Upper lobe of left lung (tissue), 6 donors: ENCODE measurements at regions not wholly inside any gene's neighbourhood (a gene's known extent, or its start where the extent isn't known, plus 50 kb on each side); places are given as distances from the start of the nearest gene placed in this dataset.

ENCODE experiments used
- ATAC-seq, 2 donors: fragments of 200-7000 bp; cut with Tn5 transposase; one replicate each; pipeline ENCODE4 v1.9.1; 2022; ENCODE audit warnings: mild to moderate bottlenecking in 2 of 2, moderate library complexity in 2 of 2; ENCODE audit not compliant: low FRiP score in 2 of 2
- DNase-seq, 2 donors: peaks; one replicate each; pipeline ENCODE4 v3.0.0-alpha.2; 2019 to 2020
- H3K27ac ChIP-seq, 4 donors: fragments of 200-600 bp; sonication (generic); one replicate each; pipeline ENCODE4 v1.5.1; 2016 to 2019
- H3K27me3 ChIP-seq, 4 donors: fragments of 200-600 bp; sonication (generic); one replicate each; pipeline ENCODE4 v1.5.1; 2017 to 2019
- H3K36me3 ChIP-seq, 4 donors: fragments of 200-600 bp; sonication (generic); one replicate each; pipeline ENCODE4 v1.5.1; 2016 to 2019
- H3K4me1 ChIP-seq, 4 donors: fragments of 200-600 bp; sonication (generic); one replicate each; pipeline ENCODE4 v1.5.1; 2018 to 2019
- H3K4me3 ChIP-seq, 4 donors: fragments of 200-600 bp; sonication (generic); one replicate each; pipeline ENCODE4 v1.5.1; 2017 to 2019; ENCODE audit warnings: mild to moderate bottlenecking in 2 of 4, moderate library complexity in 1 of 4
- H3K9me3 ChIP-seq, 4 donors: fragments of 200-600 bp; sonication (generic); one replicate each; pipeline ENCODE4 v1.5.1; 2018 to 2019
- EP300 ChIP-seq, 4 donors: sonication (generic); formaldehyde crosslinking; IDR thresholded peaks; one replicate each; pipeline ENCODE4 v1.5.1; 2017; ENCODE audit warnings: antibody characterized with exemption in 4 of 4, control low read depth in 2 of 4
- POLR2A ChIP-seq, 4 donors: fragments of 450-650 bp; IDR thresholded peaks; one replicate each; pipeline ENCODE4 v1.5.1; 2016 to 2017; ENCODE audit warnings: antibody characterized with exemption in 4 of 4, mild to moderate bottlenecking in 2 of 4
- POLR2AphosphoS5 ChIP-seq, 2 donors: sonication (generic); formaldehyde crosslinking; IDR thresholded peaks; one replicate each; pipeline ENCODE4 v1.5.1; 2017; ENCODE audit warnings: antibody characterized with exemption in 2 of 2
- WGBS, 2 donors: methylation state at CpG; one replicate each; pipeline ENCODE4 v1.1.5; 2017 to 2018; 5-methylcytosine and 5-hydroxymethylcytosine counted together
- TF ChIP-seq, protein P1 (sequence below), 6 experiments: fragments of 450-650 bp in 4 of 6; fragments of 200-600 bp in 2 of 6; sonication (generic) in 2 of 6; IDR thresholded peaks; one replicate each; pipeline ENCODE4 v1.5.1; 2016 to 2019; ENCODE audit warnings: antibody characterized with exemption in 6 of 6
- donor health status: DM: no; HTN: no; CAD: no; lungs with moderate emphysema.
- donor health status: DM: no; HTN: yes; CAD: no; lungs with severe emphysema.

DNA sequence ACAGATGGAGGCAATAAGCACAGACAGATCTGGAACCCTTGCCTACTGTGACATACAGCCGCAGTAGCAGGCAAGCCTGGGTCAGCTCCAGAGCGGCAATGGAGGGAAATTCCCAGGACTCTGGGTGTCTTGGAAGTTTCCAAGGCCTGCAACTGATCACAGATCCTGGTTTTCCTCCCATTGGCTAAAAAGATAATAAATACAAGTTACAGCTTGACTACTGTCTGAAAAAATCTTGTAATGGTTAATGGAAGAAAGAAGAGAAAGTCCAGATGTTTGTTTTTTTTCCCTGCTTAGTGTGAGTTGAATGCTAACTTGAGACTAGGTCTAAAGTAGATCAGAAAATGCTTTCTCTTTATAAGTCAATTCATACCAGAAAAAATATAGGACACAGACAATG is 307.6 kb downstream of the ALDH8A1 start:
- H3K4me3 ChIP-seq, result no peak overlapping the region
- no peaks in the 10 kb centered on the region for H3K36me3 ChIP-seq
- ATAC-seq, result no peak
- peaks cover 0 to 24% (median 7%) of the 10 kb centered on the region in 4 donors for H3K4me1 ChIP-seq
- TF ChIP-seq POLR2A (IDR thresholded peaks at IDR 0.05) (no peak), EP300 (IDR thresholded peaks at IDR 0.05) (no peak), POLR2AphosphoS5 (IDR thresholded peaks at IDR 0.05) (no peak)
- TF ChIP-seq, protein P1, sequence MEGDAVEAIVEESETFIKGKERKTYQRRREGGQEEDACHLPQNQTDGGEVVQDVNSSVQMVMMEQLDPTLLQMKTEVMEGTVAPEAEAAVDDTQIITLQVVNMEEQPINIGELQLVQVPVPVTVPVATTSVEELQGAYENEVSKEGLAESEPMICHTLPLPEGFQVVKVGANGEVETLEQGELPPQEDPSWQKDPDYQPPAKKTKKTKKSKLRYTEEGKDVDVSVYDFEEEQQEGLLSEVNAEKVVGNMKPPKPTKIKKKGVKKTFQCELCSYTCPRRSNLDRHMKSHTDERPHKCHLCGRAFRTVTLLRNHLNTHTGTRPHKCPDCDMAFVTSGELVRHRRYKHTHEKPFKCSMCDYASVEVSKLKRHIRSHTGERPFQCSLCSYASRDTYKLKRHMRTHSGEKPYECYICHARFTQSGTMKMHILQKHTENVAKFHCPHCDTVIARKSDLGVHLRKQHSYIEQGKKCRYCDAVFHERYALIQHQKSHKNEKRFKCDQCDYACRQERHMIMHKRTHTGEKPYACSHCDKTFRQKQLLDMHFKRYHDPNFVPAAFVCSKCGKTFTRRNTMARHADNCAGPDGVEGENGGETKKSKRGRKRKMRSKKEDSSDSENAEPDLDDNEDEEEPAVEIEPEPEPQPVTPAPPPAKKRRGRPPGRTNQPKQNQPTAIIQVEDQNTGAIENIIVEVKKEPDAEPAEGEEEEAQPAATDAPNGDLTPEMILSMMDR (IDR thresholded peaks at IDR 0.05), result no peak
- no peak overlapping the region for H3K27ac ChIP-seq
- no peaks in the 10 kb centered on the region for H3K9me3 ChIP-seq
- DNase-seq, result no peak
- H3K27me3 ChIP-seq, result no peaks in the 10 kb centered on the region
- 42 to 79% methylated on average over 2 of the region's 2 CpGs for WGBS, 2 donors

DNA sequence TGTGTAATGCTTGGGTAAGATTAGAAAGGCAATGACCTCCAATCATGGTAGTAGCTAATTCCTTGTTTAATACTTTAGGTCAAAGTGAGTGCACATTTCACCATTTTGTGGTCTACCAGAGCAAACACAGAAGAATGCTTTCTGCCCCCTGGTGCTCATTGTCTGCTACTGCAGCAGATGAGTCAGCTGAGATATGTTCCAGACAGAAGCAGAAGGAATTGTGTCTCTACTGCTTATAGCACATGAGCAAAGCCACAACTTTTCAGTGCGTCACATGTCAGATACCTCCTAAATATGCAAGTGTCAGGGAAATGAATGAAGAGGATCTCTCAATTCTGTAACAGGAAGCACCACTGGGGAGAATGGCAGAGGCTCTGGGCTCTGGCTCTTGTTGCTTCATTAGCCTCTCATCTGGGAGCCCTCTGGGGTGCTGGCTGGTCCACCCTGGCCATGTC is 308.9 kb downstream of the ALDH8A1 start:
- 18% methylated on average over 1 of the region's 1 CpG; no CpG with 5 or more reads in 1 of the 2 donors for WGBS, 2 donors
- DNase-seq (peak in 1 of 2 donors; percentile 86), ATAC-seq (peak; percentile 91 to 96)
- H3K4me3 ChIP-seq, result no peak overlapping the region
- H3K36me3 ChIP-seq, result no peaks in the 10 kb centered on the region
- TF ChIP-seq POLR2A (IDR thresholded peaks at IDR 0.05) (peak in 1 of 4 donors; percentile 48), EP300 (IDR thresholded peaks at IDR 0.05) (peak in 2 of 4 donors; percentile 11 to 21), POLR2AphosphoS5 (IDR thresholded peaks at IDR 0.05) (peak; percentile 44 to 61)
- TF ChIP-seq, protein P1 (IDR thresholded peaks at IDR 0.05), result peak; percentile 85 to 99 (median 98)
- H3K27me3 ChIP-seq, result no peaks in the 10 kb centered on the region
- H3K4me1 ChIP-seq, result peaks cover 0 to 24% (median 7%) of the 10 kb centered on the region in 4 donors
- H3K9me3 ChIP-seq, result no peaks in the 10 kb centered on the region
- H3K27ac ChIP-seq, result peak overlapping the region; percentile 16 to 64 (median 38)

DNA sequence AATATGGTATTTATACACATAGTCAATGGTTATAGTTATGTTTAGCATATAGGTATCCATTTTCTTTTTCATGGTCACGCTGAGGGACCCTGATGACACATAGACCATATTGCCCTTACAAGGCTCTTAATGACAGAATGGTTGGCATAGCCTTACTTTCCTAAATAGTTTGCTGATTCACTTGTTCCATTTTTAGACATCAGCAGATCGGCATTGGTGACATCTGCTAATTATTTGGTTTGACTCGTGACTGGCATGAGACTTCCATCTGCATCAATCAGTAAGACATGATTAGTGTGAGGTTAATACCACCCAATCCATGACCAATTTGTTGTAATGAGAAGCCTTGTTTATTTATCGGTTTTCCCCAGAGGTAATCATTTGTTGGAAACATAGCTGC is 309.7 kb downstream of the ALDH8A1 start:
- Histone ChIP-seq H3K4me3 (no peak overlapping the region), H3K27ac (peak overlapping the region in 2 of 4 donors; percentile 16 to 64), H3K9me3 (no peaks in the 10 kb centered on the region), H3K4me1 (peaks cover 0 to 24% (median 7%) of the 10 kb centered on the region in 4 donors), H3K27me3 (no peaks in the 10 kb centered on the region), H3K36me3 (no peaks in the 10 kb centered on the region)
- TF ChIP-seq, protein P1 (IDR thresholded peaks at IDR 0.05), result no peak
- TF ChIP-seq POLR2AphosphoS5 (IDR thresholded peaks at IDR 0.05), result no peak
- no peak for TF ChIP-seq EP300 (IDR thresholded peaks at IDR 0.05)
- TF ChIP-seq POLR2A (IDR thresholded peaks at IDR 0.05), result no peak
- DNase-seq (no peak), ATAC-seq (no peak)
- 83 to 91% methylated on average over 4 of the region's 4 CpGs for WGBS, 2 donors

DNA sequence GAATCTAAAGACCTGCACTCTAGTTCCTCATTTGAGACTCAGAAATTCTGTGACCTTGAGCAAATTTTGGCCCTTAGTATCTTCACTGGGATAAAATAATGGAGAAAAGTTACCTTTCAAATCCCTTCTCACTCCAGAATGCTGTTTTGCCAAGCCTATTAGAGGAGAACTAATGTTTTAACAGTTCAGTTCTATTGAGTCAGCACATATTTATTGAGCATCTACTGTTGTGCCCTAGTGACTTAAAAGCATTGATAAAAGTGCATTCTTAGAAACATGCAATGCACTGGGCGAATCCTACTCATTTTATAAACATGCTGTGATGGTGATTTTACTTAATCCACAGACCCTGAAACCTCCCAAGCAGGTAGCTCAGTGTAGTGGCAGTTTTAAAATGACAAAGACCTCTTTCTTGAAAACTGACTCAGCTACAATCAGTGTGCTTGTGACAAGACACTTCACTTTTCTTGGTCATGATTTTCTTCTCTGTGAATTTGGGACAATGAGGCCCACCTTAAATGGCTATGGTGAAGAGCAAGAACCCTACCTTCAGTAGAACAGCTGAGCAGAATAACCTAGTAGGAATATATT is 312.0 kb downstream of the ALDH8A1 start:
- H3K4me3 ChIP-seq, result no peak overlapping the region
- WGBS, 2 donors, result 97 to 100% methylated on average over 1 of the region's 1 CpG
- no peak overlapping the region for H3K27ac ChIP-seq
- TF ChIP-seq EP300 (IDR thresholded peaks at IDR 0.05) (no peak), POLR2A (IDR thresholded peaks at IDR 0.05) (no peak), POLR2AphosphoS5 (IDR thresholded peaks at IDR 0.05) (no peak)
- TF ChIP-seq, protein P1 (IDR thresholded peaks at IDR 0.05), result no peak
- no peaks in the 10 kb centered on the region for H3K9me3 ChIP-seq
- ATAC-seq (no peak), DNase-seq (no peak)
- H3K36me3 ChIP-seq, result no peaks in the 10 kb centered on the region
- H3K27me3 ChIP-seq, result no peaks in the 10 kb centered on the region
- H3K4me1 ChIP-seq, result peaks cover 0 to 10% (median 4%) of the 10 kb centered on the region in 4 donors

DNA sequence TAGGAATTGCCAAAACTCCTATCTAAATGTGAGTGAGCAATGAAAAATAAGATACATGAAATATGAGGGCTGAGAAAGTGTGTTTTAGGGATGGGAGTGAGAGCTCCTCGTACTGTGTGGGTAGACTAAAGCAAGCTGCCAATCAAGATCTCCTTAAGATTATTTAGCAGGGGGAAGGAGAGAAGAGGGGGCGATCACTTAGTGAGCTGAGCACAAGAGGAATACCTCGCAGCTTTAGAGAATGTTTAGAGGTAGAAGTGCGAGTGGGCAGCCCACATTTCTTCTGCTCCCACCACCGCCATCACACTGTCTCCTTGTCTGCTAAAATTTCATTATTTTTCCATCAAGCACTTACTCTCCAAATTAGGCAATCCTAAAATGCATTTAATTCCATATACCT is 312.6 kb downstream of the ALDH8A1 start:
- no peaks in the 10 kb centered on the region for H3K36me3 ChIP-seq
- H3K27ac ChIP-seq, result no peak overlapping the region
- no peak overlapping the region for H3K4me3 ChIP-seq
- 86 to 91% methylated on average over 5 of the region's 5 CpGs for WGBS, 2 donors
- peaks cover 0 to 10% (median 4%) of the 10 kb centered on the region in 4 donors for H3K4me1 ChIP-seq
- H3K27me3 ChIP-seq, result no peaks in the 10 kb centered on the region
- ATAC-seq, result no peak
- H3K9me3 ChIP-seq, result no peaks in the 10 kb centered on the region
- no peak for DNase-seq
- TF ChIP-seq EP300 (IDR thresholded peaks at IDR 0.05) (no peak), POLR2A (IDR thresholded peaks at IDR 0.05) (no peak), POLR2AphosphoS5 (IDR thresholded peaks at IDR 0.05) (no peak)
- TF ChIP-seq, protein P1 (IDR thresholded peaks at IDR 0.05), result no peak
